Activated naive CD4-positive, alpha-beta T cell treated with anti-CD3 and anti-CD28 coated beads, Interleukin-2, amount 50 U/mL, for 24 hours (primary cell): ENCODE measurements at regions not wholly inside any gene's neighbourhood (a gene's known extent, or its start where the extent isn't known, plus 50 kb on each side); places are given as distances from the start of the nearest gene placed in this dataset.

Experiments used
- H3K27ac Mint-ChIP-seq: one replicate; pipeline ENCODE4 v1.8.0; 2021; ENCODE audit warnings: mild to moderate bottlenecking, mixed read lengths
- H3K27me3 Mint-ChIP-seq: one replicate; pipeline ENCODE4 v1.8.0; 2021; ENCODE audit warnings: mixed read lengths
- H3K36me3 Mint-ChIP-seq: one replicate; pipeline ENCODE4 v1.8.0; 2021; ENCODE audit warnings: mixed read lengths
- H3K4me1 Mint-ChIP-seq: one replicate; pipeline ENCODE4 v1.8.0; 2021; ENCODE audit warnings: mixed read lengths
- H3K4me3 Mint-ChIP-seq: one replicate; pipeline ENCODE4 v1.8.0; 2021; ENCODE audit warnings: mild to moderate bottlenecking, mixed read lengths
- H3K9me3 Mint-ChIP-seq: one replicate; pipeline ENCODE4 v1.8.0; 2021; ENCODE audit warnings: mixed read lengths

DNA sequence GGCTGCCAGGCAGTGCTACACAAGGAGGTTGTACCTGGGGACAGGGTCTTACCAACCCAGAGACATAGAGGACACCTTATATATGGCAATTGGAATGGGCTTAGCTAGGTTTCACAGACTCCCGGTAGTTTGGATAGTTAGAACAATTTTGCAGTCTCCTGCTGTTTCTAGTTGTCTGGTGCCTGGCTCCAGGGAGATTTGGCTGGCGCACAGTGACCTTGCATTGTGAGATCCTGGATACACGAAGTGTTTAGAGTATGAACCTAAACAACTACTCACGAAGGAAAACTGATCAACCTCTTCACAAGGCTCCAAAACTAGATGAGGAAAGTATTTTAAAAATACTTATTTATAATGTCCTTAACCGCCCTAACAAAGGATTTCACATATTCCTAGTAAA, 614.7 kb downstream of the FAM181B start:
- no peak overlapping the region for H3K27ac Mint-ChIP-seq
- H3K4me1 Mint-ChIP-seq = no peaks in the 10 kb centered on the region
- H3K9me3 Mint-ChIP-seq = no peaks in the 10 kb centered on the region
- H3K27me3 Mint-ChIP-seq = peaks cover 7% of the 10 kb centered on the region
- H3K4me3 Mint-ChIP-seq = no peak overlapping the region
- no peaks in the 10 kb centered on the region for H3K36me3 Mint-ChIP-seq

- Mint-ChIP-seq H3K9me3 (no peaks in the 10 kb centered on the region), H3K27ac (no peak overlapping the region), H3K36me3 (no peaks in the 10 kb centered on the region), H3K4me3 (no peak overlapping the region), H3K4me1 (no peaks in the 10 kb centered on the region), H3K27me3 (peaks cover 5% of the 10 kb centered on the region)
These were observed 616.3 kb downstream of the FAM181B start for GRCh38 chr11:82117362-82117761.

GRCh38 chr11:82105331-82105998, 628.2 kb downstream of the FAM181B start:
- H3K27me3 Mint-ChIP-seq = peaks cover 2% of the 10 kb centered on the region
- H3K27ac Mint-ChIP-seq = no peak overlapping the region
- no peaks in the 10 kb centered on the region for H3K36me3 Mint-ChIP-seq
- H3K9me3 Mint-ChIP-seq = no peaks in the 10 kb centered on the region
- no peak overlapping the region for H3K4me3 Mint-ChIP-seq
- no peaks in the 10 kb centered on the region for H3K4me1 Mint-ChIP-seq

DNA sequence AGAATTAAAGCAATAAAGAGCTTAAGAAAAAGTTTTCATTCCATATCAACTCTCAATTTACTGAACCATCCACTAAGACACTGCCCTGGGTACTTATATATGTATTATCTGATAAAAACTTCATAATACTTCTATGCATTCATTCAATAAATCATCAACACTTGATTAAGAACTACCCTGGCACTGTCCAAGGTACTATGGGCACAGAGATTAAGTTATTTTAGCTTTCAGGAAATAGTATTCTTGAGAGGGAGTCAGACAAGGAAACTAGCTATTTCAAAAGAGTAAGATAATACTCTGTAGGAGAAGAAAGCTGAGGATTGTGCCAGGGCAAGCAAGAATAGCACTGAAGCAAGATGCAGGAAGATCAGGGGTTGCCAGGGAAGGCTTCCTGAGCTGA, 640.8 kb downstream of the FAM181B start:
- no peak overlapping the region for H3K27ac Mint-ChIP-seq
- no peaks in the 10 kb centered on the region for H3K9me3 Mint-ChIP-seq
- no peaks in the 10 kb centered on the region for H3K36me3 Mint-ChIP-seq
- H3K4me1 Mint-ChIP-seq = no peaks in the 10 kb centered on the region
- no peak overlapping the region for H3K4me3 Mint-ChIP-seq
- no peaks in the 10 kb centered on the region for H3K27me3 Mint-ChIP-seq

- no peak overlapping the region for H3K4me3 Mint-ChIP-seq
- H3K9me3 Mint-ChIP-seq = no peaks in the 10 kb centered on the region
- no peaks in the 10 kb centered on the region for H3K36me3 Mint-ChIP-seq
- no peaks in the 10 kb centered on the region for H3K4me1 Mint-ChIP-seq
- peaks cover 6% of the 10 kb centered on the region for H3K27me3 Mint-ChIP-seq
- no peak overlapping the region for H3K27ac Mint-ChIP-seq
These were observed 644.2 kb downstream of the FAM181B start for GRCh38 chr11:82089426-82089825.

DNA sequence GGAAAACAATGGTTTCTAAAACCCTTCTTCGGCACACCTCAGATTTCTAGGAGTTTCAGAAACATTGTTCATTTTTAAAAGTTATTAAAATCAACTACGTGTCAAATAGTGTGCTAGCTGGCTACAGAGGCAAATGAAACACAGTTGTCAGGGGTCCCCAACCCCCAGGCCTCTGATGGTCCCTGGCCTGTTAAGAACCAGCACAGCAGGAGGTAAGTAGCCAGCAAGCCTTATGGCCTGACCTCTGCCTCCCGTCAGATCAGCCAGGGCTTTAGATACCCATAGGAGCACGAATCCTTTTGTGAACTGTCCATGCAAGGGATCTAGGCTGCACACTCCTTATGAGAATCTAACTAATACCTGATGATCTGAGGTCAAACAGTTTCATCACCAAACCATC, 648.2 kb downstream of the FAM181B start:
- H3K36me3 Mint-ChIP-seq = no peaks in the 10 kb centered on the region
- no peak overlapping the region for H3K27ac Mint-ChIP-seq
- H3K27me3 Mint-ChIP-seq = peaks cover 10% of the 10 kb centered on the region
- no peaks in the 10 kb centered on the region for H3K9me3 Mint-ChIP-seq
- no peaks in the 10 kb centered on the region for H3K4me1 Mint-ChIP-seq
- H3K4me3 Mint-ChIP-seq = no peak overlapping the region

- Mint-ChIP-seq H3K36me3 (no peaks in the 10 kb centered on the region), H3K9me3 (no peaks in the 10 kb centered on the region), H3K27ac (no peak overlapping the region), H3K4me1 (no peaks in the 10 kb centered on the region), H3K4me3 (no peak overlapping the region), H3K27me3 (peaks cover 14% of the 10 kb centered on the region)
These were observed 650.7 kb downstream of the FAM181B start for GRCh38 chr11:82082976-82083375.

DNA sequence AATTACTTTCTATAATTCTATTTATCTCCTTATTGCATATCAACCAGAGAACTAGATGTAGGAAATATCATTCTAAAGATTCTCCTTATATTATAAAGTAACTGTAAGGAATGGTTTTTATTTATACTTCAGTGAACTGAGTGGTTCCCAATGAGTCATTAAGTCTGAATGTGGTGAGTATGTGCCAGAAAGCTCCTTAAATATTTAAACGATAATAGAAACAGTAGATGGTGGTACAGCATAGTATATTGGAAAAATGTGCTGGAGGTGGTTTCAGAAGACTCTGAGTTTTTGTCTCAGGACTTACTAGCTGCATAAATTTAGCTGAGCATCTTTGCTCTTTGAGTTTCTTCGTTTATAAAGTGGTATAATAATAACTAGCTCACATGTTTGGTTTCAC, 653.5 kb downstream of the FAM181B start:
- H3K36me3 Mint-ChIP-seq = no peaks in the 10 kb centered on the region
- H3K4me3 Mint-ChIP-seq = no peak overlapping the region
- no peaks in the 10 kb centered on the region for H3K4me1 Mint-ChIP-seq
- no peak overlapping the region for H3K27ac Mint-ChIP-seq
- H3K9me3 Mint-ChIP-seq = no peaks in the 10 kb centered on the region
- peaks cover 8% of the 10 kb centered on the region for H3K27me3 Mint-ChIP-seq

GRCh38 chr11:82076126-82076525, 657.5 kb downstream of the FAM181B start:
- Mint-ChIP-seq H3K4me3 (no peak overlapping the region), H3K27me3 (peaks cover 4% of the 10 kb centered on the region), H3K36me3 (no peaks in the 10 kb centered on the region), H3K9me3 (no peaks in the 10 kb centered on the region), H3K4me1 (no peaks in the 10 kb centered on the region), H3K27ac (no peak overlapping the region)

- no peak overlapping the region for H3K27ac Mint-ChIP-seq
- H3K4me3 Mint-ChIP-seq = no peak overlapping the region
- H3K27me3 Mint-ChIP-seq = peaks cover 2% of the 10 kb centered on the region
- H3K36me3 Mint-ChIP-seq = no peaks in the 10 kb centered on the region
- no peaks in the 10 kb centered on the region for H3K4me1 Mint-ChIP-seq
- H3K9me3 Mint-ChIP-seq = no peaks in the 10 kb centered on the region
These were observed 674.2 kb downstream of the FAM181B start for GRCh38 chr11:82059505-82059904.

DNA sequence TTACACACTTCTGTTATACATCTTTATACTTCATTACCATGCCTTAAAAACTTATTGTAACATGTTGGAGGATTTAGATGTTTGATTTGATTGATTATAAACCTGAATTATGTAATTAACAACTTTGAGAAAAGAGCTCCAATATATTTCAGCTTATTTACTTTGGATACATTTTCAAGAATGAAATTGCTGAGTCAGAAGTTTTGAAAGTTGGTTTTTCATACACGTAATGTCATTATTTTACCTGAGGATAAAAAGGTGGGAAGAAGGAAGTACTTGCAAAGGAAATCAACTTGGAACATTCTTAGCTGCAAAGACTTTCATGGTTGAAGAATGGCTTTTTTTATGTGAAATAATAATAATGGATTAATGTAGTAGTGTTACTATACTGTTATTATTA, 677.2 kb downstream of the FAM181B start:
- peaks cover 2% of the 10 kb centered on the region for H3K27me3 Mint-ChIP-seq
- H3K9me3 Mint-ChIP-seq = no peaks in the 10 kb centered on the region
- H3K36me3 Mint-ChIP-seq = no peaks in the 10 kb centered on the region
- H3K4me3 Mint-ChIP-seq = no peak overlapping the region
- no peaks in the 10 kb centered on the region for H3K4me1 Mint-ChIP-seq
- H3K27ac Mint-ChIP-seq = no peak overlapping the region

- Mint-ChIP-seq H3K27me3 (peaks cover 3% of the 10 kb centered on the region), H3K36me3 (no peaks in the 10 kb centered on the region), H3K27ac (no peak overlapping the region), H3K9me3 (peaks cover 6% of the 10 kb centered on the region), H3K4me3 (no peak overlapping the region), H3K4me1 (no peaks in the 10 kb centered on the region)
These were observed 684.5 kb downstream of the FAM181B start for GRCh38 chr11:82049199-82049598.

- no peaks in the 10 kb centered on the region for H3K36me3 Mint-ChIP-seq
- H3K27ac Mint-ChIP-seq = no peak overlapping the region
- peaks cover 6% of the 10 kb centered on the region for H3K9me3 Mint-ChIP-seq
- H3K4me3 Mint-ChIP-seq = no peak overlapping the region
- no peaks in the 10 kb centered on the region for H3K4me1 Mint-ChIP-seq
- peaks cover 3% of the 10 kb centered on the region for H3K27me3 Mint-ChIP-seq
These were observed 686.5 kb downstream of the FAM181B start for GRCh38 chr11:82047200-82047599.

DNA sequence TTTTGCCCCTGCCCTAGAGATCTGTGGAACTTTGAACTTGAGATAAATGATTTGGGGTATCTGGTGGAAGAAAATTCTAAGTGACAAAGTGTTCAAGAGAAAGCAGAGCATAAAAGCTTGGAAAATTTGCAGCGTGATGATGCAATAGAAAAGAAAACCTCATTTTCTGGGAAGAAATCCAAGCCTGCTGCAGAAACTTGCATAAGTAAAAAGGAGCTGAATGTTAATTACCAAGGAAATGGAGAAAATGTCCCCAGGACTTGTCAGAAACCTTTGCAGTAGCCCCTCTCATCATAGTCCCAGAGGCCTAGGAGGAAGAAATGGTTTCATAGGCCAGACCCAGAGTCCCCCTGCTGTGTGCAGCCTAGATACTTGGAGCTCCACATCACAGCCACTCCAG, 686.9 kb downstream of the FAM181B start:
- Mint-ChIP-seq H3K4me3 (no peak overlapping the region), H3K4me1 (no peaks in the 10 kb centered on the region), H3K27me3 (peaks cover 3% of the 10 kb centered on the region)

GRCh38 chr11:82045748-82046457, 687.8 kb downstream of the FAM181B start:
- H3K4me1 Mint-ChIP-seq = no peaks in the 10 kb centered on the region
- no peak overlapping the region for H3K27ac Mint-ChIP-seq
- peaks cover 3% of the 10 kb centered on the region for H3K27me3 Mint-ChIP-seq
- H3K4me3 Mint-ChIP-seq = no peak overlapping the region
- no peaks in the 10 kb centered on the region for H3K36me3 Mint-ChIP-seq
- H3K9me3 Mint-ChIP-seq = peaks cover 6% of the 10 kb centered on the region

More for the DNA sequence above, 686.9 kb downstream of the FAM181B start:
- Mint-ChIP-seq H3K36me3 (no peaks in the 10 kb centered on the region), H3K9me3 (peaks cover 6% of the 10 kb centered on the region), H3K27ac (no peak overlapping the region)

- H3K36me3 Mint-ChIP-seq = no peaks in the 10 kb centered on the region
- H3K9me3 Mint-ChIP-seq = peaks cover 6% of the 10 kb centered on the region
- H3K27me3 Mint-ChIP-seq = no peaks in the 10 kb centered on the region
- H3K4me3 Mint-ChIP-seq = no peak overlapping the region
- no peak overlapping the region for H3K27ac Mint-ChIP-seq
- H3K4me1 Mint-ChIP-seq = no peaks in the 10 kb centered on the region
These were observed 690.3 kb downstream of the FAM181B start for GRCh38 chr11:82043316-82043715.
